AG10803 (cell line): ENCODE measurements at regions not wholly inside any gene's neighbourhood (a gene's known extent, or its start where the extent isn't known, plus 50 kb on each side); places are given as distances from the start of the nearest gene placed in this dataset.

Experiments
- DNase-seq: peaks from one replicate; pipeline ENCODE4 v3.0.0; 2010; ENCODE audit warnings: low read depth
- H3K4me3 ChIP-seq: 2 replicates; pipeline ENCODE4 v1.5.1; 2011; ENCODE audit warnings: mild to moderate bottlenecking, low read length, control low read depth
- TF ChIP-seq, protein P1 (sequence below): conservative IDR thresholded peaks from 2 replicates; pipeline ENCODE4 v1.5.1; 2011; ENCODE audit warnings: mild to moderate bottlenecking, low read length, control low read depth, inconsistent platforms

DNA sequence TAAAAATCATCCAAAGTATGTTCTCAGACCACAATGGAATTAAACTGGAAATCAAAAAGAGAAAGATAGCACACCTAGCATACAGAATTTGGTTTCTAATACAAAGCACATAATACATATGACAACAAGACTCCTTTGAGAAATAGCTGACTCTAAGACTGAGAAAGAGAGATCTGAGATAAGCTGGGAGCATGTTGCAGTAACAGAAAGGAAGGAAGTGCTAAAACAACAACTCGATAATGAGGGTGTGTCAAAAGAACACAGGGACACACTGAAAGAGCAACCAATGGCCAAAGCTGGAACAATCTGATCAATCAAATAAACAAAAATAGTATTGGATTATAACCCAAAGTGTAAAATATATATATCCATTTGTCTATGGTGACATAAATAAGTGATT, 586.6 kb downstream of the C4orf33 start:
- no peak overlapping the region for H3K4me3 ChIP-seq
- TF ChIP-seq, protein P1, sequence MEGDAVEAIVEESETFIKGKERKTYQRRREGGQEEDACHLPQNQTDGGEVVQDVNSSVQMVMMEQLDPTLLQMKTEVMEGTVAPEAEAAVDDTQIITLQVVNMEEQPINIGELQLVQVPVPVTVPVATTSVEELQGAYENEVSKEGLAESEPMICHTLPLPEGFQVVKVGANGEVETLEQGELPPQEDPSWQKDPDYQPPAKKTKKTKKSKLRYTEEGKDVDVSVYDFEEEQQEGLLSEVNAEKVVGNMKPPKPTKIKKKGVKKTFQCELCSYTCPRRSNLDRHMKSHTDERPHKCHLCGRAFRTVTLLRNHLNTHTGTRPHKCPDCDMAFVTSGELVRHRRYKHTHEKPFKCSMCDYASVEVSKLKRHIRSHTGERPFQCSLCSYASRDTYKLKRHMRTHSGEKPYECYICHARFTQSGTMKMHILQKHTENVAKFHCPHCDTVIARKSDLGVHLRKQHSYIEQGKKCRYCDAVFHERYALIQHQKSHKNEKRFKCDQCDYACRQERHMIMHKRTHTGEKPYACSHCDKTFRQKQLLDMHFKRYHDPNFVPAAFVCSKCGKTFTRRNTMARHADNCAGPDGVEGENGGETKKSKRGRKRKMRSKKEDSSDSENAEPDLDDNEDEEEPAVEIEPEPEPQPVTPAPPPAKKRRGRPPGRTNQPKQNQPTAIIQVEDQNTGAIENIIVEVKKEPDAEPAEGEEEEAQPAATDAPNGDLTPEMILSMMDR = no peak
- DNase-seq = no peak

DNA sequence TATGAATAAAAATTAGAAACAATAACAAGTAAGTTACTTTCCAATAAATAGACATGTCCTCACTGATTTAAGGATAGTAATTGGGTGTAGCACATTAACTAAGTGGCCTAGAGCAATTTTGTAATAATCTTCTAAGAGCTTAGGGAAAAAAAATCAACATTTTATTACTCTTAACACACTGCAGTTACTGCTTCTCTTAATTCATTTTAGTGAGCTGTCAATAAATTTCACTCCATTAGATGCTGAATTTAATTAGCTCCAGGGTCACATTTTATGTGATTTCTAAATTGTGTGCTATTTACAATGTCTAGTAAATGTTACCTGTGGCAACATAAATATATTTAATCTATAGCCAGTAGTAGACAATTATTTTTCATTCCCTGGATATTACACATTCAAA, 612.0 kb downstream of the C4orf33 start:
- no peak overlapping the region for H3K4me3 ChIP-seq
- DNase-seq = no peak
- TF ChIP-seq, protein P1 = no peak

DNA sequence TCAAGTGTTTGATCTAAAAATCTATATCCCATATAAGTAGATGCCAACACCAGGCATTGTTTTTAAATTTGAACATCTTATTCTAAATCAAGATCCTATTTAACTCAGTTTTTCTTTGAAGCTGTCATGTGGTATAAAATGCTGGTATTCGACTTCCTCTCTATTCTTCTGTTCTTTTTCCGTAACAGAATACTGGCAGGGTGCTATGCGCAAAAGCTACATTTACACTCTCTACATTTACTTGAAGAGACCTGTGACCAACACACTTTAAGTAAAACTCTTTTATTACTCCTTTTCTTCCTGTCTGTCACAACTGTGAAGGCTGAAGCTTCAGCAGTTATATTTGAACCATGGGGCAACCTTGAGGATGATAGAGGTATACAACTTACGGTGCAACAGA, 612.8 kb downstream of the C4orf33 start:
- no peak for DNase-seq
- TF ChIP-seq, protein P1 = no peak
- H3K4me3 ChIP-seq = no peak overlapping the region

DNA sequence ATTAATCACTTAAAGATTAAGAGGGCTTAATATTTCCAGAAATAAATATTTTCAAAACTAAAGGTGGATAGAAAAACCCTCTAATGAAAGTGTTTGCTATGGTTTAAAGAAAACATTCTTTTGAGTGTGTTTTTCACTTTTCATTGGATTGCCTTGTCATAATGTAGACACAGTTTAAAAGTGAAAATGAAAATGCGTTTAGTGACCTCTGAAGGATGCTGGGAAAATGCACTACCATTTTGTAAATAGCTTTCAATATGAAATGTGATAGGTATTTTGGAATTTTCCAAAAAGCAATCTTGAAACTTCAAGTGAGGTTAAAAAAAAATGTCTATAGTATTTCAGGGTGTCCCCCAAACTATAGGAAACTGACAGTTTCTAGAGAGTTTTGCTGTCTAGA, 642.2 kb downstream of the C4orf33 start:
- TF ChIP-seq, protein P1 = no peak
- DNase-seq = no peak
- H3K4me3 ChIP-seq = no peak overlapping the region

DNA sequence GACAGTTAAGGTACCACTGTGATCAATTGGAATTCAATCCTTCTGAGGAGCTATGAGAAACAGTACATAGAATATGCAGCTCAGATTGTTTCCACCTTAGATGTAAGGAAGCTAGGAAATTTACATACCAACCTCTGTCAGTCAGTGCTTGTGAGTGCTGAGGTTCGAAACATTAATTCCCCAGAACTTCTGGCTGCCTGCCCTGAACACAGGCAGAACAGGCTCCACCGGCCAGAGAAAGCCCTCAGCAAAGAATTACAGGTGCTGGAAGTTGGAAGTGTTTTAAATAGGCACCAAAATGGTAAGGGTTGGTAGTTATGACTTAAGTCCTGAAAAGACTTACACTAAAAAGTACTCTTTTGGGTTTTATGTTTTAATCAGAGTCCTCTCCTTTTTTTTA, 651.8 kb downstream of the C4orf33 start:
- TF ChIP-seq, protein P1 = no peak
- no peak for DNase-seq
- no peak overlapping the region for H3K4me3 ChIP-seq

DNA sequence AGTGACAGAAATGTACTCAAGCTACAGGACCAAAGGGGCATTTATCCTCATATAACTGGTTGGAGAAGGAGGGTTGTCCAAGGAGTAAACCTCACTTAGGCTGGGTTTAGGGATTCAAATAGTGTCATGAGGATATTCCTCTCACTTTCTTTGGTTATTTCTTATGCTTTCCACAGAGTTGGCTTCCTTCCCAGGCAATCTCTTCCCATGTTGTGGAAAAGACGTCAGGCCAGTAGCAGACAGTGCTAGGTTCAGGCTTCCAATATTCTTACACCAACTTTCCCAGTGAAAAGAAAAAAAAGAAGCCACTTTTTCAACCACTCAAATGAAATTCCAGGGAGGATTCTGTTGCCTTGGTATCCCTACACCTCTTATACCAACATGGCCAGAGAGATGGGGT, 653.0 kb downstream of the C4orf33 start:
- TF ChIP-seq, protein P1 = no peak
- DNase-seq = no peak
- H3K4me3 ChIP-seq = no peak overlapping the region

DNA sequence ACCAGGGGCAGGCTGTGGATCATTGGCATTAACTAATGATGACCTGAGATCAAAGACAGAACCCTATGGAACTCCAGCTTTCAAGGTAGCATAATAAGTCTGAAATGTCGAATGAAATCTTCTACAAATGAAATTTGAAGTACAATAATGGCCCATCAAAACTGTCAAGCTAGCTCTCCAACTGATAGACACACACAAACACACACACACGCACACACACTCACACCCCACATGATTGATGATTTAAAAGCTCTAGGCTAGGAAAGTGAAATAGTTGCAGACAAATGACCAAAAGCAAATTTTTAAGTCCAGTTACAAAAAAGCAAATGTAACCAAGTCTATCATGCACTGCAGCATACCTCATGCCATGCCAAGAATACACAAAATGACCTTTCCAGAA, 655.7 kb downstream of the C4orf33 start:
- DNase-seq = no peak
- H3K4me3 ChIP-seq = no peak overlapping the region
- TF ChIP-seq, protein P1 = no peak
